ENCODE measurements at regions not wholly inside any gene's neighbourhood (a gene's known extent, or its start where the extent isn't known, plus 50 kb on each side); places are given as distances from the start of the nearest gene placed in this dataset.
"Not testable (repeated sequence)": the region's sequence is repeated elsewhere in the genome, so short reads cannot be mapped to it uniquely, and the experiment has no call there.

DNA sequence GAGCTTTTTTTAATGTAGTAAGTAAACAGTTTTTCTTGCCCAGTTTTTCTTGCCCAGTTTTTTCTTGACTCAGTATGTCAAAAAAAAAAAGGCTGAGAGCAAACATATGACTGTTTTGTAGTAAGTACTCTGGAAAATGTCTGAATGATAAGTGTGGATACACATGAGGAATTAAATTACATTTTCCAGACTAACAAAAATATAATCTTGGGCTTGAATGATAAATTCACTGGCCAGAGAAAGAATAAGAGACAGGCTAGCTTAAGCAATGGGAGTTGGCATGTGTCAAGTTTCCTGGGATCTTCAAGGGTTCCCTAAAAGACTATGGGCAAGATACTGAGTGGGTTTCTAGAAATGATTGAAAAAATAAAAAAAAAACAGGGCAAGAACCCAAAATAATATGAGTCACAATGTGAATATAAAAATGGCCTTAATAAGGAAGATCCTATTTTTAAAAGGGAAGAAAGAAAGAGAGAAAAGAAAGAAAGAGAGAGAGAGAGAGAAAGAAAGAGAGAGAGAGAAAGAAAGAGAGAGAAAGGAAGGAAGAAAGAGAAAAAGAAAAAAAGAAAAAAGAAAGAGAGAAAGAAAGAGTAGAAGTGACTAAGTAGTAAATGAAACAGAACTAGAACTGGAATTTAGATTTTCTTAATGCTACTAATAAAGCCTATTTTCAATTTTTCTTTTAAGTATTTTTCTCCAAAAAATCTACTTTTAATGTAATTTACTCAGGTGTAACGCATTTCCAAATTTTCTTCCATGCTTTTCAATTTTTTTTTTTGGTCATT, 60.2 kb downstream of the TFPI2 start:
- no peak overlapping the region for H3K27ac ChIP-seq
- DNase-seq (ENCODE audit: low read depth in 1 of 2, low spot score in 2 of 2): no peak
- no peaks in the 10 kb centered on the region for H3K36me3 ChIP-seq
- peaks cover 7% of the 10 kb centered on the region; the same call in 1 of the 2 replicates for H3K27me3 ChIP-seq (replicated peaks)
- no peaks in the 10 kb centered on the region for H3K9me3 ChIP-seq (replicated peaks)
- H3K4me1 ChIP-seq (replicated peaks): no peaks in the 10 kb centered on the region
- no peak overlapping the region for H3K4me3 ChIP-seq

DNA sequence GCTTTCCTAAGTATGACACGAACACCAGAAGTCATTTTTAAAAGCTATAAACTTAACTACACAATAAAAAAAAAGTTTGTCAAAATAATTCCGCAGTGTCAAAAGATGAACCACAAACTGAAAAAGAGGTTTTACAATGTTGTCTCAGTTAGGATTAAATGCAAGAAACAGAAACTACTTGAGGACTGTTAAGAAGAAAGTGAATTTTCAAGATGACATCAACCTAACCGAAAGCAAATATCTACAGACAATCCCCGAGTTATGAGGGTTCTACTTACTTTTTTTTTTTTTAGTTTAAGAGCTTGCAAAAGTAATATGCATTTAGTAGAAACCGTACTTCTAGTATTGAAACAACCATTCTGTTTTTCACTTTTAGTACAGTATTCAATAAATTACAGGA, 62.3 kb downstream of the TFPI2 start:
- no peak overlapping the region for H3K4me3 ChIP-seq
- H3K27ac ChIP-seq: no peak overlapping the region
- no peaks in the 10 kb centered on the region for H3K4me1 ChIP-seq (replicated peaks)
- peaks cover 9% of the 10 kb centered on the region; the same call in 1 of the 2 replicates for H3K27me3 ChIP-seq (replicated peaks)
- H3K36me3 ChIP-seq: no peaks in the 10 kb centered on the region
- H3K9me3 ChIP-seq (replicated peaks): no peaks in the 10 kb centered on the region
- DNase-seq (ENCODE audit: low read depth in 1 of 2, low spot score in 2 of 2): no peak

DNA sequence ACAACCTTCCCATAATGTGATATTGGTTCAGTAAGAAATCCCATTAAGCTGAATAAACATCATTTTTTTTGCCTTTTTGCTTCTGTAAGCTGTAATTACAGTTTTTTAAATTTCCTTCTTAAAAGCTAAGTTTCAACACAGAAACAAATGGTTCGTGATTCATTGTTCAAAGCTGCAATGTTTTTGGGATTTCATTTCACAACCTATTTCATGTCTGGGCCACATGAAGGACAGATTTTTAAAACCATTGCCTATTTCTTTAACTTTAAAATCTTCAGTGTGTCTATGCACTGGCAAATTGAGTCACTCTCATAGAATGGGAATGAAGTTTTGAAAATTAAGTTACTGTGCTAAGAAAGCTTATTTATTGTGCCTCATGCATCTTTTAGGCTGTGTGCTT, 66.9 kb downstream of the TFPI2 start:
- Histone ChIP-seq H3K27me3 (replicated peaks) (peaks cover 18% of the 10 kb centered on the region), H3K4me1 (replicated peaks) (no peaks in the 10 kb centered on the region), H3K36me3 (no peaks in the 10 kb centered on the region), H3K9me3 (replicated peaks) (no peaks in the 10 kb centered on the region), H3K4me3 (no peak overlapping the region), H3K27ac (no peak overlapping the region)
- no peak for DNase-seq (ENCODE audit: low read depth in 1 of 2, low spot score in 2 of 2)

DNA sequence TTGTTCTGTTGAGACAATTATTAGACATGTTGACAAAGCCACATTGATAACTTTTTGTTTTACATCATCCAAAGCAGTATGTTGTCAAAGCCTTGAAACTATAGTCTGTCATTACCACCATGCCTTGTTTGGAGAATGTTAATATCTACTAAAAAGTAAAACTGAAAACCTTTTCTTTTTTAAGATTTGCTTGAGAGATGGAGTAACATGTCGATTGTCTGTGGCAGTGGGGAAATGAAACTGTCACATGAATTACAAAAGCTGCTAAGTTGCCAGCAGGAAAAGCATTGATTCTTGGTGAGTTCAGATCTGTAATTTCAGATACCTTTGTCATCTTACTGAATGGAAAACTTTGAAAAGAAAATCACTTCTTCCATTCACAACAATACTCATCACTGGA, 69.1 kb downstream of the TFPI2 start:
- H3K27me3 ChIP-seq (replicated peaks): peaks cover 14% of the 10 kb centered on the region
- no peak overlapping the region for H3K27ac ChIP-seq
- no peaks in the 10 kb centered on the region for H3K36me3 ChIP-seq
- no peak overlapping the region for H3K4me3 ChIP-seq
- no peak for DNase-seq (ENCODE audit: low read depth in 1 of 2, low spot score in 2 of 2)
- H3K4me1 ChIP-seq (replicated peaks): no peaks in the 10 kb centered on the region
- no peaks in the 10 kb centered on the region for H3K9me3 ChIP-seq (replicated peaks)

DNA sequence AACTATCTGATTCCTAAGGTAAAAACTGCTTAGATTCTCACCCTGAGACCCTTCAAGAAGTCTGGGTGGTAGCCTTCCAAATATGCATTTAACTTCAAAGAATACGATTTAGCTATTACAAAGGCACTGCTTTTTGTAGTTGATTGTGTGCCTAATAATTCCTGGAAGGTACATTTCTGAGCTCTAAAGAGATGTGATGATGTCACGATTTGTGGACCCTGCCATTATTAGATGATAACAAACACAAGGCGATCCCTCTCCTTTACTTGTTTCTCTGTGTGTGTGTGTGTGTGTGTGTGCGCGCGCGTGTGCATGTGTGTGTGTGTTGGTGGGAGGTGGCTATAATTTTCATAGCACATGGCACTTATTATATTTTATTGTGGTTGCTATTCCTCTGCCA, 70.9 kb downstream of the TFPI2 start:
- DNase-seq (ENCODE audit: low read depth in 1 of 2, low spot score in 2 of 2): no peak
- Histone ChIP-seq H3K4me3 (no peak overlapping the region), H3K27me3 (replicated peaks) (peaks cover 11% of the 10 kb centered on the region), H3K27ac (no peak overlapping the region), H3K36me3 (no peaks in the 10 kb centered on the region), H3K4me1 (replicated peaks) (no peaks in the 10 kb centered on the region), H3K9me3 (replicated peaks) (no peaks in the 10 kb centered on the region)

DNA sequence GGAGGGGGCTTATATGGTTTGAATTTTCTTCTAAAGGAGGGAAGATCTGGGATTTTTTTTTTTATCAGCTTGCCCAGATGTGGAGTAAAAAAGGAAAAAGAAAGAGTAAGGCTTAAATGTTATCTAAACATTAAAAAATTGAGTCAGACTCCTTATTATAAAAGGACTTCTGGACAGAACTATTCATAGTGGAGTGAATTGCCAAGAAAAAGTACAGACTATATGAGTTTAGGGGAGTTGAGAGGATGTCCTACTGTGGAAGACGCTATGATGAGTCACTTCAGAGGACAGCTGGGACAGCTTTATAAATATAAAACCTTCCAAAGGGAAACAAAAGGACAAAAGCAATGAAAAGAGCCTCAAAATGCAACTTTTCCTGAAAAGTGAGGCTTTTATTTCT, 73.0 kb downstream of the TFPI2 start:
- H3K4me1 ChIP-seq (replicated peaks): no peaks in the 10 kb centered on the region
- DNase-seq (ENCODE audit: low read depth in 1 of 2, low spot score in 2 of 2): no peak
- peaks cover 6% of the 10 kb centered on the region; the same call in 1 of the 2 replicates for H3K27me3 ChIP-seq (replicated peaks)
- no peaks in the 10 kb centered on the region for H3K9me3 ChIP-seq (replicated peaks)
- H3K4me3 ChIP-seq: no peak overlapping the region
- no peaks in the 10 kb centered on the region for H3K36me3 ChIP-seq
- H3K27ac ChIP-seq: no peak overlapping the region

DNA sequence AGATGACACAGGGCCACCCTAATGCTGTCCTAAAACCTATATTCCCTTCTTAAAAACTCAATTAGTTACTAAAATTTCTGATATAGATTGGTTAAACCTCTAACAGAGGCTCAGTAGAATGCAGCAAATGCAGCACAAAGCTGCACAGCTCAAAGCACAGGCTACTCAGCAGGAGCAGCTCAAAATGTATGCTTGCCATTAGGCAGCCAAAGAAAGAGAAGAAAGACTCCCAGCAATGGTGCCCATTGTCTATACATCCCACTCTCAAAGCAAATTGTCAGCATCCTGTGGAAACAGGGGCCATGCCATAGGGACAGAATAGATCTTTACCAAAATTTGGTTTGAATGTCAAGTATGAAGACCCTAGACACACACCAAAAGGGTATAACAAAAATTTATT, 73.5 kb downstream of the TFPI2 start:
- Histone ChIP-seq H3K4me3 (no peak overlapping the region), H3K9me3 (replicated peaks) (no peaks in the 10 kb centered on the region), H3K4me1 (replicated peaks) (no peaks in the 10 kb centered on the region), H3K27me3 (replicated peaks) (peaks cover 2% of the 10 kb centered on the region; the same call in 1 of the 2 replicates), H3K36me3 (no peaks in the 10 kb centered on the region), H3K27ac (no peak overlapping the region)
- DNase-seq (ENCODE audit: low read depth in 1 of 2, low spot score in 2 of 2): no peak

DNA sequence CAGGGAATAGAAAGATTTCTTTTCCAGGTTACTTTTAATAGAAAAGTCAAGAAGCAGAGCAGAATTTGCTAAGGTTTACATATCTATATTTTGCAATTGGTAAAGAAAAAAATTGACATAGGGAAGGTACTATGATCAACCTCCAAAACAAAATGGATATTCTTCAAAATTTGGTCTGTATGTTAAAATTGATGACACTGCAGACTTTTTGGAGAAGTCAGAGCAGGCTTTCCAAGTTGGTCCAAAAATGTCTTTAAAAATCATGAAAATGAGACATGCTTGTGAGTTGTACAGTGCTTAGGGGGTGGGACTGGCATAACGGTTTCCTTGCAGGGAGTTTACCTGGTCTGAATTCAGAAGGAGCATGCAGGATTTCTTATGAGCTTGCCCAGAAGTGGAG, 77.0 kb downstream of the TFPI2 start:
- H3K36me3 ChIP-seq: no peaks in the 10 kb centered on the region
- DNase-seq (ENCODE audit: low read depth in 1 of 2, low spot score in 2 of 2): no peak
- H3K27me3 ChIP-seq (replicated peaks): no peaks in the 10 kb centered on the region
- H3K4me3 ChIP-seq: no peak overlapping the region
- no peak overlapping the region for H3K27ac ChIP-seq
- H3K4me1 ChIP-seq (replicated peaks): no peaks in the 10 kb centered on the region
- no peaks in the 10 kb centered on the region for H3K9me3 ChIP-seq (replicated peaks)

DNA sequence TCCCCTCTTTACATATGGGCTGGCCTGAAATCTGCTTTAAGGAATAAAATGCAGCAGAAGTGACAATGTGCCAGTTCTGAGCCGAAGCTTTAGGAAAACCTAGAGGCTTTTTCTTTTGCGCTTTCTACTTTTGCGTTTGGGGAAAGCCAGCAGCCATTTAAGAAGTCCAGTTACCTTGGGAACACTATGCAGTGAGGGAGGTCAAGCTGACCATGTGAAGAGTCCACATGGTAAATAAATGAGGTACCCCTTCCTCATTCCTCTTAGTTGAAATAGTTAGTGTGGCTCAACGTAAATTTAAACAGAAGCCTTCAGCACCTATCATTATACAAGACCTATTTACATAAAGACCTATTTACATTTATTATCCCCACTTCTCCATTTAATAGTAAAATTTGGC, 78.5 kb downstream of the TFPI2 start:
- no peaks in the 10 kb centered on the region for H3K36me3 ChIP-seq
- H3K27ac ChIP-seq: no peak overlapping the region
- H3K4me1 ChIP-seq (replicated peaks): no peaks in the 10 kb centered on the region
- no peaks in the 10 kb centered on the region for H3K9me3 ChIP-seq (replicated peaks)
- DNase-seq (ENCODE audit: low read depth in 1 of 2, low spot score in 2 of 2): no peak
- H3K27me3 ChIP-seq (replicated peaks): no peaks in the 10 kb centered on the region
- no peak overlapping the region for H3K4me3 ChIP-seq

DNA sequence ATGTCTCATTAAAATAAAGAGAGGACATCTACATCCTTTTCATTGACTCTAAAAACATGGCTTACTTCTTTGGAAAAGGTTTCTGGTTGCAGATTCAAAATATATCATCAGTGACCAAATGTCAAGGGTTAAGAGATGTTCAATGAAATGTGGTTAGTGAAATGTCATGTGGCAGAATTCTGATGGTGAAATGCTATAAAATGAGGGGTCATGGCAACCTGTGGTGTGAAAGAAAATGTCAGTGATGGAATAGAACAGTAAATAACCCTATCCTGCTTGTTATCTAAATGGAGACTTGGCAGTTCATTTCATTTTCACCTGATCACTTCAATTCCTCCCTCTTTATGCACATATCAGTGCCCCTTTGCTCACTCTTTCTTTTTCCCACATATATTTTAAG, 79.4 kb downstream of the TFPI2 start:
- no peak for DNase-seq (ENCODE audit: low read depth in 1 of 2, low spot score in 2 of 2)
- Histone ChIP-seq H3K27ac (no peak overlapping the region), H3K9me3 (replicated peaks) (no peaks in the 10 kb centered on the region), H3K4me3 (no peak overlapping the region), H3K36me3 (no peaks in the 10 kb centered on the region), H3K4me1 (replicated peaks) (no peaks in the 10 kb centered on the region), H3K27me3 (replicated peaks) (no peaks in the 10 kb centered on the region)

DNA sequence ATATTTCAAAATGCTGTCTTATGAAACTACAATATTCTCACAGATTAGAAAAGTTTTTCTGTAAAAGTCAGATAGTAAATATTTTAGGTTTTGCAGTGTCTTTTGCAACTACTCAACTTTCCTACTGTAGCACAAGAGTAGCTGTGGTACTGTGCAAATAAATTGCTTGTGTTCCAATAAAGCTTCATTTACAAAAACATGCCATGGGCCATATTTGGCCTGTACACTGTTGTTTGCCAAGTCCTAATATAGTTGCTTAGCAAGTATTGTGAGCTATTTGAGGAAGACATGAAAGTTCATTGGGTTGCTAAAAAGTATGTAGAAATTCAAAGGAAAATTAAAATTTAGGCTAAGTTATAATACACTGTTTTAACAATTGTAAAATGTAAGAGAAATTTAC, 80.0 kb downstream of the TFPI2 start:
- no peaks in the 10 kb centered on the region for H3K36me3 ChIP-seq
- H3K27me3 ChIP-seq (replicated peaks): no peaks in the 10 kb centered on the region
- H3K27ac ChIP-seq: no peak overlapping the region
- no peaks in the 10 kb centered on the region for H3K9me3 ChIP-seq (replicated peaks)
- H3K4me1 ChIP-seq (replicated peaks): no peaks in the 10 kb centered on the region
- no peak overlapping the region for H3K4me3 ChIP-seq
- no peak for DNase-seq (ENCODE audit: low read depth in 1 of 2, low spot score in 2 of 2)

DNA sequence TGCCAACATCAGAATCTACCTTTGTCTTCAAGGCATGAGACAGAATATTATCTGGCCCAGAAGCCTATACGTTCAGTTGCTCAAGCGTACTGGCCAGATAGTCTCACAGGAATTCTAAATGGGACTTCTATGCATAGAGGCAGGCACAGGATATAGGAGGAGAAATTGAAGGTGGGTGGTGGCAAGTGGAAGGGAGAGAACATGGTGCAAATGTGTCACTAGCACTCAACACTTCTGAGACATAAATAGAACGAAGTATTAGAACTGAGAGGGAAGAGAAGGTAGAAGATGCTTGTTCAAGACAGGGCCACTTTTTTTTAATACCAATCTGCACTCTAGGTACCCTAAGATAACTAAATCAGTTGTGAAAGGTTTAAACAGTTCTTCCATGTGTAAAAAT, 85.8 kb downstream of the TFPI2 start:
- no peaks in the 10 kb centered on the region for H3K9me3 ChIP-seq (replicated peaks)
- DNase-seq (ENCODE audit: low read depth in 1 of 2, low spot score in 2 of 2): no peak
- no peak overlapping the region for H3K4me3 ChIP-seq
- no peaks in the 10 kb centered on the region for H3K4me1 ChIP-seq (replicated peaks)
- no peaks in the 10 kb centered on the region; the same call in 1 of the 2 replicates for H3K27me3 ChIP-seq (replicated peaks)
- H3K36me3 ChIP-seq: no peaks in the 10 kb centered on the region
- no peak overlapping the region for H3K27ac ChIP-seq

DNA sequence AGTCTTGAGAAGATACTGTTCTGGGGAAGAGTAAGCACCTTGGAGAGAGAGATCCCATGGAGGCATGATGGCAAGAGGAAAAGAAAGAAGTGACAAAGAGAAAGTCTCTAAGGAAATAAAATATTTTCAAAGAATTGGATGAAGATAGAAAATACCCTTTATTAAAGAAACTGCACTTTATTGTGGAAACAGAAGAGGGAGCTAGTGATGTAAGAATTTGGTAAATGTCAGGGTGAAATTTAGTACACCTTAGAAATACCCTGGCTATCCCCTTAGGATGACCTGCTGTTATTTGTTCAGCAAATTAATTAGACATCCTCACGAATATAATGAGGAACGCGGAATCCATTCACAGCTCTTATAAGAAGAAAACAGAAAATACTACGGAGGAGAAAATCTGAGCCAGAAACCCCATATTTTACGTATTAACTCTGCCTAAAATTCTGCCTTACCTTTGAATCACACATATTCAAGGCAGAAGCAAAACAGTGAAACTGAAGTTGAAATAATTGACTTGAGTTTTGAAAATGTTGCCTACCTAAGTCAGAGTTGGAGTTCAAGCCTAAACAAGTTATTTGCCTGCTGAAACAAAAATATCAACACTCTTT, 90.7 kb downstream of the TFPI2 start:
- H3K9me3 ChIP-seq (replicated peaks): no peaks in the 10 kb centered on the region
- no peak overlapping the region for H3K27ac ChIP-seq
- H3K36me3 ChIP-seq: no peaks in the 10 kb centered on the region
- DNase-seq (ENCODE audit: low read depth in 1 of 2, low spot score in 2 of 2): peak in 1 of 2 experiments; percentile 3
- no peaks in the 10 kb centered on the region; the same call in none of the 2 replicates for H3K27me3 ChIP-seq (replicated peaks)
- no peak overlapping the region for H3K4me3 ChIP-seq
- H3K4me1 ChIP-seq (replicated peaks): no peaks in the 10 kb centered on the region

DNA sequence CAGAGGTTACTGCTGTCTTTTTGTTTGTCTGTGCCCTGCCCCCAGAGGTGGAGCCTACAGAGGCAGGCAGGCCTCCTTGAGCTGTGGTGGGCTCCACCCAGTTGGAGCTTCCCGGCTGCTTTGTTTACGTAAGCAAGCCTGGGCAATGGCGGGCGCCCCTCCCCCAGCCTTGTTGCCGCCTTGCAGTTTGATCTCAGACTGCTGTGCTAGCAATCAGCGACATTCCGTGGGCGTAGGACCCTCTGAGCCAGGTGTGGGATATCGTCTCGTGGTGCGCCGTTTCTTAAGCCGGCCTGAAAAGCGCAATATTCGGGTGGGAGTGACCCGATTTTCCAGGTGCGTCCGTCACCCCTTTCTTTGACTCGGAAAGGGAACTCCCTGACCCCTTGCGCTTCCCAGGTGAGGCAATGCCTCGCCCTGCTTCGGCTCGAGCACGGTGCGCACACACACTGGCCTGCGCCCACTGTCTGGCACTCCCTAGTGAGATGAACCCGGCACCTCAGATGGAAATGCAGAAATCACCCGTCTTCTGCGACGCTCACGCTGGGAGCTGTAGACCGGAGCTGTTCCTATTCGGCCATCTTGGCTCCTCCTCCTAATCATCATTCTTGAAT, 97.4 kb downstream of the TFPI2 start:
- H3K27ac ChIP-seq; H3K9me3 ChIP-seq (replicated peaks); H3K4me3 ChIP-seq; H3K27me3 ChIP-seq (replicated peaks); DNase-seq (ENCODE audit: low read depth in 1 of 2, low spot score in 2 of 2); H3K4me1 ChIP-seq (replicated peaks); H3K36me3 ChIP-seq: not testable (repeated sequence)

All from SJSA1 (cell line).